Erythroblast (primary cell): ENCODE measurements at regions not wholly inside any gene's neighbourhood (a gene's known extent, or its start where the extent isn't known, plus 50 kb on each side); places are given as distances from the start of the nearest gene placed in this dataset.

ENCODE experiments used
- GATA1 ChIP-seq: IDR thresholded peaks from 2 replicates; pipeline ENCODE4 v1.6.1; 2011; ENCODE audit warnings: low read depth, mild to moderate bottlenecking, control low read depth, low read length, moderate library complexity
- POLR2A ChIP-seq: IDR thresholded peaks from 2 replicates; pipeline ENCODE4 v1.6.1; 2011; ENCODE audit warnings: mild to moderate bottlenecking, low read length

GRCh38 chr18:2424420-2424819 is 146.9 kb downstream of the METTL4 start:
- no peak for TF ChIP-seq POLR2A
- TF ChIP-seq GATA1 = no peak
